AG10803 (cell line): ENCODE measurements at regions not wholly inside any gene's neighbourhood (a gene's known extent, or its start where the extent isn't known, plus 50 kb on each side); places are given as distances from the start of the nearest gene placed in this dataset.
A peak's percentile ranks its signal among the peaks of the same experiment; 100 is the strongest.

Experiments used
- DNase-seq: peaks from one replicate; pipeline ENCODE4 v3.0.0; 2010; ENCODE audit warnings: low read depth
- H3K4me3 ChIP-seq: 2 replicates; pipeline ENCODE4 v1.5.1; 2011; ENCODE audit warnings: mild to moderate bottlenecking, low read length, control low read depth
- CTCF ChIP-seq: conservative IDR thresholded peaks from 2 replicates; pipeline ENCODE4 v1.5.1; 2011; ENCODE audit warnings: mild to moderate bottlenecking, low read length, control low read depth, inconsistent platforms

DNA sequence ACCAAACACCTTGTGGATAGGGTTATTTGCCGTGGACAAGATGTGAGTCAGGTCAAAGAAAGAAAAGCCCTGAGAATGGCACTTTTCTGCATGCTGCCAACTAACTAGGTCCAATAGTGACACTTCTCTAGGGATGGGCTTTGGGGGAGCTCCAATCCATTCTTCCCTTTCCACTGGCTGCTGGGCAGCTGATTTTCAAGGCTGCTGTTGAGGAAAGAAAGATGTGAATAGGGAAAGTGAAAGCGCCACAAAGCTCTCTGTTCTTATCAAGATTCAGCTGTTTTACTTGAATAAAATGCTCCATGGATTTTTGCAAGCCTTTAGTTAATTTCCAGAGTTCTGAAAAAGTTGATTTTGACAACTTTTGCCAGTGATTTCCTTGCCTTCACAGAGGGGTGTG lies 244.2 kb upstream of the F9 start:
- no peak for DNase-seq
- TF ChIP-seq CTCF: no peak
- H3K4me3 ChIP-seq: no peak overlapping the region

DNA sequence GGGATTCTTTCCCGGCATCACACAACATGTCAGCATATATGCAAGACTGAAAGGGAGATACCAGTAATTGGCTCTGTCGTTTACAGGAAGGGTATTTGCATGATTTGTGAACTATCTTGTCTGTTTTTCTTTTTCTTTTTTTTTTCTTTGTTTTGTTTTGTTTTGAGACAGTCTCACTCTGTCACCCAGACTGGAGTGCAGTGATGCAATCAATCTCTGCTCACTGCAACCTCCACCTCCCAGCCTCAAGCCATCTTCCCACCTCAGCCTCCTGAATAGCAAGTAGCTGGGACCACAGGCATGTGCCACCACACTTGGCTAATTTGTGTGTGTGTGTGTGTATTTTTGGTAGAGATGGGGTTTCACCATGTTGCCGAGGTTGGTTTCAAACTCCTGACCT lies 262.7 kb upstream of the F9 start:
- no peak overlapping the region for H3K4me3 ChIP-seq
- TF ChIP-seq CTCF: no peak
- no peak for DNase-seq

- peak; percentile 1 for DNase-seq
- TF ChIP-seq CTCF: no peak
- no peak overlapping the region for H3K4me3 ChIP-seq
Measured at GRCh38 chrX:139246295-139246694, 284.2 kb upstream of the F9 start.

DNA sequence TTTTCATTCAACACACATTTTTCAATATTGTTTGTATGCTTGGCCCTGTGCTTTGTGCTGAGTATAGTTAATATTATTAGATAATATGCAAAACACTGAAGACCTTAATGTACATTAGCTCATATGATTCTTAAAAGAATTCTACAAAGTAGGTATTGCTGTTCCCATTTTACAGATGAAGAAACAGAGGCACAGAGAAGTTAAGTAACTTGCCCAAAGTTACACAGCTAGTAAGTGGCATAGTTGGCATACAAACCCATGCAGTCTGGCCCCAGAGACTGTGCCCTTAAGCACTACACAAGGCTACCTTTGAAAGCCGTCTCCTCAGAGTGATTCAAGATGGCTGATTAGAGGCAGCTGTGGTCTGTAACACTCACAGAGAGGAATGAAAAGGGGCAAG lies 293.4 kb upstream of the F9 start:
- H3K4me3 ChIP-seq: no peak overlapping the region
- TF ChIP-seq CTCF: no peak
- no peak for DNase-seq

- H3K4me3 ChIP-seq: no peak overlapping the region
- TF ChIP-seq CTCF: no peak
Measured at GRCh38 chrX:139234898-139235297, 295.6 kb upstream of the F9 start.

GRCh38 chrX:139224953-139225665 lies 305.4 kb upstream of the F9 start:
- TF ChIP-seq CTCF: no peak
- no peak overlapping the region for H3K4me3 ChIP-seq
- DNase-seq: no peak

More at GRCh38 chrX:139234898-139235297, 295.6 kb upstream of the F9 start:
- DNase-seq: no peak

GRCh38 chrX:139222511-139223200 lies 307.9 kb upstream of the F9 start:
- no peak for DNase-seq
- TF ChIP-seq CTCF: no peak
- no peak overlapping the region for H3K4me3 ChIP-seq
